Cardiac septum (tissue), 1 donor: ENCODE measurements at regions not wholly inside any gene's neighbourhood (a gene's known extent, or its start where the extent isn't known, plus 50 kb on each side); places are given as distances from the start of the nearest gene placed in this dataset.
"Not testable (repeated sequence)": the region's sequence is repeated elsewhere in the genome, so short reads cannot be mapped to it uniquely, and the experiment has no call there.

Experiments
- DNase-seq: peaks from one replicate; pipeline ENCODE4 v3.0.0-alpha.2; 2020; ENCODE audit warnings: low spot score
- intact Hi-C: fragments of 100-400 bp; cut with DNase I; formaldehyde crosslinking; loops from one replicate; pipeline ENCODE4 v1.14.0; 2022
- donor health status: DM: no; HTN: no; CAD: no.

- intact Hi-C loops: loop anchor here (10.0 kb wide), 1 partner anchor 312 kb away; the partner anchor contains the start of gene CRPPA
- no peak for DNase-seq
Observed at GRCh38 chr7:16113058-16113457, 308.3 kb downstream of the CRPPA start.

DNA sequence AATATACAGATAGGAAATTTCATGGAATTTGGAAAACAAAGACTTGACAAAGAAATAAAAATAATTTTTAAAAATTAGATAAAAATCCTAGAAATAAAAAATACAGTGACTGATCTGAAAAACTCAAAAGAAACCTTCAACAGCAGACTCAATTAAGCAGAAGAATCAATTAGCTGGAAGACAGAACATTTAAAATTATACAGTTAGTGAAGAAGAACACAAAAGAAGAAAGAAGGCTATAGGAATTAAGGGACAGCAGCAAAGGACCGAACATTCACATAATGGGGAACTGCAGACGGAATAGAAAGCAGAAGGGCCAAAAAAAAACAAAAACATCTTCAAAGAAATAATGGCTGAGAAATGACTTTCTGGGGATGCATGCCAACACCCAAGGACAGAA, 314.5 kb downstream of the CRPPA start:
- DNase-seq: no peak
- intact Hi-C loops: no loop called here

DNA sequence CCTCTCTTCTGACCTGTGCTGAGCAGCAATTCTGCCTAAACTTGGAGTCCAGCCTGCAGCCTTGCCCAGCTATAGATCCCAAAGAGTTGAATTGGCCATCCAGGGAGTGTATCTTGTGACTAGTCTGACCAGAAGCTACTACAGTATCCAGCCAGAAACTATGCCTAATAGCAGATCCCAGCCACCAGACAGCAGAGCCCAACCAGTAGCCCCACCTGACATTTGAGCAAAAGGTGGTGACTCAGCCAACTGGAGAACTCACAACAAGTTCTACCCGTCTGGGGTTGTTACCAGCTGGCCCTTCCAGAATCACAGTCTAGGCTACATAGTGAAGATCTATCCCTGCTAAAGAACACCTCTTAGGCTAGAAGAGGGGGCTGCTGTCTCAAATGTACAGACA, 315.0 kb downstream of the CRPPA start:
- no peak for DNase-seq
- intact Hi-C loops: no loop called here

DNA sequence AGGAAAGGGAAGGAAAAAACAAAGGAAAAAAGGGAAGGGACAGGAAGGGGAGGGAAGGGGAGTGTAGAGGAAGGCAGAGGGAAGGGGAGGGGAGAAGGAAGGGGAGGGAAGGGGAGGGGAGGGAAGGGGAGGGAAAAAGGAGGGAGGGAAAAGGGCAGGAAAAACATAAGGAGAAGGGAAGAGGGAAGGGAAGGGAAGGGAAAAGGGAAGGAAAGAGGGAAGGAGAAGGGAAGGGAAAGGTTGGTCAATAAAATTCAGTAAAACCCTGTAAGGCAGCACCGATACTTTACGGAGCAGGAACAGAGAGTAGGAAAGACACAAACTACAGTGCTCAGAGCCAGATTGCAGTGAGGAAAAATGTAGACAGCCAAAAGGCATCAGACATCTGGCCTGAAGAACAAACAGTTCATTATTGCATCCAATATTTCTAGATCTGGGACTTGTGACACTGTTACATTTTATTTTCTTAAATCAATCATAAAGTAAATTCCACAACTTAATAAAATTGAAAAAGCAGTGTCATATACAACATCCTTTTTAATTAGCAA, 322.0 kb downstream of the CRPPA start:
- DNase-seq: no peak
- intact Hi-C loops: no loop called here

DNA sequence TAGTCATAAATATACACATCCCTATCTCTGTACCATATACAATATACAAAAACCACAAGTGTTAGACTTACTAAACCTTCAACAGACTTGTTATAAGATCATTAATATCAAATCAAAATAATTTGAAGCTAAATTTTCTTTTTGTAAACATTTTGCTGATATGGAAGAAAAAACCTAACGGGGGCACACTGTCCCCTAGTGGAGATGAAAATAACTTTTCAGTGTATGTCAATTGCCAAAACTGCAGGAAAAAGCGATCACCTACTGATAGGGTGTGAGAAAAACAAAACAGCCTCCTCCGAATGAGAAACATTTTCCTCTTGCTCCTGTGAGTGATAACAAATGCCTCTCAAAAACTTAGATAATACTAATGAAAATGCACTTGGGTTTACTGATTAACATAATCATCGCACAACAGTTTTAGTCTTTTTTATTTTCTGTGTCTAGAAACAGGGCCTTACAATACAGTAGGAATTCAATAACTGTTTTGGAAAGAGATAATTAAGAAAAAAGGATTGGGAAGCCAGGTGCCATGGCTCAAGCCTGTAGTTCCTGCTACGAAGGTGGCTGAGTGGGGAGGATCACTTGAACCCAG, 322.7 kb downstream of the CRPPA start:
- no peak for DNase-seq
- intact Hi-C loops: no loop called here

- no peak for DNase-seq
- intact Hi-C loops: no loop called here
Observed at GRCh38 chr7:16098058-16098457, 323.3 kb downstream of the CRPPA start.

GRCh38 chr7:16095171-16095950, 326.0 kb downstream of the CRPPA start:
- intact Hi-C loops: no loop called here
- no peak for DNase-seq

DNA sequence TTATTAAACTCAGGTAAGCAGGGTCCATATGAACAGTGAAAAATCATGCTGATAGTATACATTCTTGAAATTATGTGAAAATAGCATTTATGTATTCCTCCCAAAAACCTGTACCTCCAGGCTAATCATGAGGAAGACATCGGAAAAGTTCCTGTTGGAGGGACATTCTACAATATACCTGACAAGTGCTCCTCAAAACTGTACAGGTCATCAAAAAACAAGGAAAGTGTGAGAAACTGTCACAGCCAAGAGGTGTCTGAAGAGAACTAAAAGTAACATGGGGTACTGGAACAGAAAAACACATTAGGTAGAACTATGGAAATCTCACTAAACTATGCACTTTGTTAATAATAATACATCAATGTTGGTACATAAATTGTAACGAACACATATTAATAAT, 326.7 kb downstream of the CRPPA start:
- no peak for DNase-seq
- intact Hi-C loops: no loop called here

GRCh38 chr7:16092711-16093110, 328.6 kb downstream of the CRPPA start:
- no peak for DNase-seq
- intact Hi-C loops: no loop called here

GRCh38 chr7:16091701-16092310, 329.5 kb downstream of the CRPPA start:
- DNase-seq: no peak
- intact Hi-C loops: no loop called here

- intact Hi-C loops: no loop called here
- DNase-seq: no peak
Observed at GRCh38 chr7:16089801-16090200, 331.5 kb downstream of the CRPPA start.

DNA sequence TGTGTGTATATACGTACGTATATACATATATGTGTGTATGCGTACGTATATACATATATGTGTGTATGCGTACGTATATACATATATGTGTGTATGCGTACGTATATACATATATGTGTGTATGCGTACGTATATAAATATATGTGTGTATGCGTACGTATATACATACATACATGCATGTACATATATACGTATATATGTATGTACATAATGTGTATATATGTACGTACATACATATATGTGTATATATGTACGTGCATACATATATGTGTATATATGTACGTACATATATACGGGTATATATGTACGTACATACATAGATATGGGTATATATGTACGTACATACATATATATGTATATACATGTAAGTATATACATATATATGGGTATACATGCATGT, 332.1 kb downstream of the CRPPA start:
- intact Hi-C loops: no loop called here
- DNase-seq: no peak

DNA sequence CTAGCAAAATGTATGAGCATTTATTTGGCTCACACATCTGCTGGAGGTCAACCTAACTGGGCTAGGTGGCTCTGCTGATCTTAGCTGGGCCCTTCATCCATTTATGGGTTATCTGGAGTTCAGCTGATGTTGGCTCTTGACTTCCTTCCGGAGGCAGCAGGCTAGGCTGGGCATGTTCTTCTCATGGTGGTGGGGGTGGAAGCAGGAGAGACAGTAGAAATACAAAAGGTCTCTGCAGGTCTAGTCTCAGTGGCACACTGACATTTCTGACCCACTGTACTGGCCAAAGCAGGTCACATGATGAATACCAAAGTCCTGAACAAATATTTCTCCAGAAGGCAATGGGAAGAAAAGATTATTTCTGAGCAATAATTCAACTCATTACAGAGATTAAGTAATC, 334.6 kb downstream of the CRPPA start:
- no peak for DNase-seq
- intact Hi-C loops: no loop called here

GRCh38 chr7:16085780-16086179, 335.6 kb downstream of the CRPPA start:
- intact Hi-C loops, DNase-seq: not testable (repeated sequence)

DNA sequence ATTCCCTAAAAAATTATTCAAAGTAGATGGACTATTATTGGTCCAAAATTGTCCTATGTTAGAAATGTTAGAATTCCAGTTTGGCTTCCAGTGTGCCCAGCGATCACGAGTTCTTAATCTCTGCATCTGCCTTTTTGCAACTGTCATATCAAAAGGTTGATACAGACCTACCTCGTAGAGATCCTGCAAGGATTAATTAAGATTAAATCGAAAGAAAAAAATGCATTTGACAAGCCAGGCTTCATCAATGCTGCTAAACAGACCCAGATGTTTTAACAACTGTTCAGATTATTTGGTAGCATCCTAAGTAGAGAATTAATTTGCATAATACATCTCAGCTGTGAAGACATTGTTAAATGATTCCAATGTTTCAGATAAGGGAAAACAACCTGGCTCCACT, 336.5 kb downstream of the CRPPA start:
- DNase-seq: no peak
- intact Hi-C loops: no loop called here

DNA sequence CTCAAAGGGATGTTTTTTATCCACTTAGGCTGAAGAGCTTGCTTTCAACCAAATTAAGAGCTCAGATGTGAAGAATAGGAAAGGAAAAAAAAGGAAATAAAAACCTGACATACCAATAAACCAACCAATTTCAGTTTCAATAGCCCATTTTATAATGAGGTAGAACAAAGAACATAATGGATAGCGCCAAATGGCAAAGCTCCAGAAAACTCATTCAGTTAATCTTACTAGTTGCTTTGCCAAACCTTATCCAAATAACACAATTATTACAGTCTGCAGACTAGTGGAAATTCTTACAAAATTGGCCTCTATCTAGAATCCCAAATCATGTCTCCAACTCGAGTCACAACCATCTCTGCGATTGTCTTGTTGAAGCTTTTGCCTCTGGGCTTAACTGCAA, 337.0 kb downstream of the CRPPA start:
- no peak for DNase-seq
- intact Hi-C loops: no loop called here

DNA sequence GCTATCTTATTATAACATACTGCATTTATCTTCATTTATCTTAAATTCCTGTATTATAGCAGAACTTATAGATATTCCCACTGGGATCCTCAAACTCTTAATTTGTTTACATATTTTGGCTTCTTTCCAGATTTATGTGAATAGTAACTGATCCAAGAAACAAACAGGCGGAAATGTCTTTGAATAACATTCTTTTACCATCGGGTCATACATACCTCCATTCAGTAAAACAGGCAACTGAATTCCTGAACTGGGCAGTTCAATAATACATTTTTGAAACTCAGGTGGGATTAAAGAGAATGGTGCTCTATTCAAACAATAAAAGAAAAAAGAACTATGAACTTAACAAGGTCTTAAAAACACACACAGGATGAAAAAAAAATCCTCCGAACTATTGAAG, 337.4 kb downstream of the CRPPA start:
- no peak for DNase-seq
- intact Hi-C loops: no loop called here

DNA sequence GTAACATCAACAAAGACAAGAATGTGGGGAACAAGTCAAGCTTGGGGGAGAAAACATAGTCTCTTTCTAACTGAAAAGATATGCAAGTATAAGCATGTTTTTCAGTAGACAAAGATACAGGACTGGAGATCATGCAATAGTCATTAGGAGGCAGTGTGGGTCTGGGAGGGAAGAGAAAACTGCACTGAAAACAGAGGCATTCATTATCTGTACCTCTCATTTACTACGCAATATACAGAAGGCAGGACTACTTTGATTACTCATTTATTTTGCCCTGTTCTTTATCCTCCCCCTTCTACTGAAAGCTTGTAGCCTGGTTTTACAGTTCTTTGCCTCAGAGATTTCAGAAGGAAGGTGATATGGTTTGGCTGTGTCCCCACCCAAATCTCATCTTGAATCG, 341.2 kb downstream of the CRPPA start:
- DNase-seq: no peak
- intact Hi-C loops: no loop called here

GRCh38 chr7:16079723-16080122, 341.6 kb downstream of the CRPPA start:
- intact Hi-C loops: loop anchor here (2.0 to 10.0 kb wide), 2 partner anchors 485 to 775 kb away; no protein-coding TSS in a partner anchor
- DNase-seq: no peak

DNA sequence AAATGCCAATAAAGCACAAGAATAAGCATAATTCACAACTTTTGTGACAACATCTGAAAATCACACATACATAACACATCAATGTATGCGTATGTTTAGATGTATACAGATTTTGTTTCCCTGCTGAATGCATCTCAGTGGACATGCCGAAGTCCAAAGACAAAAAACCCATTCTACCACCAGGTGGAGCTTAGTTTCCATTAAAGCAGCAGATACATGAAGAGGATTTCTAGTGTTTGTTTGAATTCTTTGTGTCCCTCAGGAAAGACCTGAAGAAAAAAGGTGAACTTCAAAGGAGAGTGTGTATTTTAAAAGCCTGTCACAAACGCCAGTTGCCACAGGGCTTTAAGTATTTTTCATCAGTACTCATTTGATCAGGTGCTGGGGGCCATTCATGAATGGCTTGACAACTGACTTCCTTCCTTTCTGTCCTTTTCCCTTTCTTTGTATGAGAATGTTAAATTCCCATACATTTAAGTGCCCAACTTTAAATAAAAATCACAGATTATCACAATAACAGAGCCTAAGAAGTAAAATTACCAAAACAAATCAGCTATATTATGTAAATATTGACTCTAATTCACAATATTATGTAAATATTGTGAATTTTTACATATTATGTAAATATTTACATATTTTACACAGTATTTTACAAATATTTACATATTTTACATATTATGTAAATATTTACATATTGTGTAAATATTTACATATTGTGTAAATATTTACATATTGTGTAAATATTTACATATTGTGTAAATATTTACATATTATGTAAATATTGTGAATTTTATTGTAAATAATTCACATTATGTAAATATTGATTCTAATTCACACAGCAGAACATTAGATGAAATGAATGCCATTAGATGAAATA, 343.0 kb downstream of the CRPPA start:
- intact Hi-C loops: loop anchor here (2.0 to 10.0 kb wide), 2 partner anchors 486 to 774 kb away; no protein-coding TSS in a partner anchor

More for the DNA sequence above, 343.0 kb downstream of the CRPPA start:
- no peak for DNase-seq
